ENCODE measurements at regions not wholly inside any gene's neighbourhood (a gene's known extent, or its start where the extent isn't known, plus 50 kb on each side); places are given as distances from the start of the nearest gene placed in this dataset.

DNA sequence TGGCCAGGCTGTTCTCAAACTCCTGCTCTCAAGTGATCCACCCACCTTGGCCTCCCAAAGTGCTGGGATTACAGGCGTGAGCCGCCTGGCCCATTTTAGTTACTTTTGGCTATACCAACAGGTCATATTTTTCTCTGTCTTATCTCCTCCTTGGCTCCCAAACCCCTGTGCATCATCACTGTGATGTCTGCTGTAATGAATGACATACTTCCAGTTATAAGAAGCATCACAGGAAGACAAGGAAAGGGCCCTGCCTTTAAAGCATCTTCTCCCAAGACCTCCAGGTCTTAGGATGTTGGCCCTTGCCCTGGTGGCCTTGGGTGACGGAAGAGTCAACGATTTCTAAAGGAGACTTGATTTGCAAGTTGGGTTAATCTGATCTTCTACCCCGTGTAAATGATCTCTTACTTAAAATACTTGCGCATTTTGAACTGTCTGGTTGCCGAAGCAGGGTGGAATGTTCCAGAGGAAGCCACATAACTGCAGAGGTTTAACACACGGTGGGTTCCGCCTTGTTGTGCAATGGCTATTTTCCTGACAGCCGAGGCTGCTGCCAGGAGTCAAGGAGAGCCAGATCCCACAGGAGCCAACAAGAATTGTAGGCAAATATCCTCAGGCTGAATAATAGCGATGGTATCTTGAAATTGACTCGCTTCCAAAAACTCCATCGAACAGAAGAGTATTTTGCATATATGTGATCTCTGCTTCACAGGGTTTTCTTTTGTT, 55.7 kb upstream of the PLXNC1 start (continued):
- TF ChIP-seq SIN3A (IDR thresholded peaks at IDR 0.05; ENCODE audit: low read depth, low read length) (no peak), ZNF207 (IDR thresholded peaks at IDR 0.05; ENCODE audit: borderline replicate concordance) (no peak), EP300 (IDR thresholded peaks at IDR 0.05; ENCODE audit: borderline replicate concordance in 1 of 2, control insufficient read depth in 1 of 2, low read depth in 2 of 2, low read length in 2 of 2) (no peak), TCF3 (IDR thresholded peaks at IDR 0.05; ENCODE audit: borderline replicate concordance, insufficient read depth, low read depth, low read length) (no peak), NFYA (IDR thresholded peaks at IDR 0.05; ENCODE audit: borderline replicate concordance, low read depth, low read length) (no peak), NFYB (IDR thresholded peaks at IDR 0.05; ENCODE audit: insufficient read depth, low read depth, low read length) (no peak), CUX1 (IDR thresholded peaks at IDR 0.05; ENCODE audit: insufficient replicate concordance, low read depth, low read length) (no peak), SRF (IDR thresholded peaks at IDR 0.05; ENCODE audit: low read depth in 2 of 2, low read length in 2 of 2) (no peak), ZNF622 (IDR thresholded peaks at IDR 0.05) (no peak), KLF5 (IDR thresholded peaks at IDR 0.05; ENCODE audit: partially characterized antibody) (no peak)
